MM.1S (cell line): ENCODE measurements at regions not wholly inside any gene's neighbourhood (a gene's known extent, or its start where the extent isn't known, plus 50 kb on each side); places are given as distances from the start of the nearest gene placed in this dataset.

Source experiments
- DNase-seq: peaks from one replicate; pipeline ENCODE4 v3.0.0-alpha.2; 2015
- H2AFZ ChIP-seq: fragments of 300-600 bp; sonication (generic); 2 replicates; pipeline ENCODE4 v1.6.0; 2016; ENCODE audit warnings: antibody characterized with exemption, low read length
- H3F3A ChIP-seq: fragments of 300-600 bp; sonication (generic); 2 replicates; pipeline ENCODE4 v1.6.1; 2016; ENCODE audit warnings: mild to moderate bottlenecking, antibody characterized with exemption, low read length, moderate library complexity, mixed read lengths; ENCODE audit not compliant: insufficient read depth
- H3K27ac ChIP-seq: fragments of 300-600 bp; sonication (generic); 2 replicates; pipeline ENCODE4 v1.5.1; 2016; ENCODE audit warnings: mild to moderate bottlenecking, low read length
- H3K27me3 ChIP-seq: fragments of 300-600 bp; sonication (generic); replicated peaks from 2 replicates; pipeline ENCODE4 v1.6.0; 2016; ENCODE audit warnings: low read length; ENCODE audit not compliant: insufficient read depth
- H3K36me3 ChIP-seq: fragments of 300-600 bp; sonication (generic); replicated peaks from 2 replicates; pipeline ENCODE4 v1.6.1; 2016; ENCODE audit warnings: mild to moderate bottlenecking, low read length, mixed read lengths; ENCODE audit not compliant: insufficient read depth
- H3K4me1 ChIP-seq: fragments of 300-600 bp; sonication (generic); 2 replicates; pipeline ENCODE4 v1.6.1; 2016; ENCODE audit warnings: low read length, mixed read lengths
- H3K4me2 ChIP-seq: fragments of 300-600 bp; sonication (generic); 2 replicates; pipeline ENCODE4 v1.6.0; 2016; ENCODE audit warnings: low read depth, low read length
- H3K4me3 ChIP-seq: fragments of 300-600 bp; sonication (generic); 2 replicates; pipeline ENCODE4 v1.5.1; 2016; ENCODE audit warnings: low read length, mixed read lengths
- H3K79me2 ChIP-seq: fragments of 300-600 bp; sonication (generic); 2 replicates; pipeline ENCODE4 v1.6.1; 2016; ENCODE audit warnings: mixed run types, low read length, mixed read lengths
- H3K9ac ChIP-seq: fragments of 300-600 bp; sonication (generic); 2 replicates; pipeline ENCODE4 v1.6.1; 2016; ENCODE audit warnings: low read length, mixed read lengths
- H3K9me2 ChIP-seq: fragments of 300-600 bp; sonication (generic); replicated peaks from 2 replicates; pipeline ENCODE4 v1.6.1; 2016; ENCODE audit warnings: mild to moderate bottlenecking, low read length, mixed read lengths; ENCODE audit not compliant: insufficient read depth
- H3K9me3 ChIP-seq: fragments of 300-600 bp; sonication (generic); replicated peaks from 2 replicates; pipeline ENCODE4 v1.6.1; 2016; ENCODE audit warnings: mild to moderate bottlenecking, low read length, mixed read lengths; ENCODE audit not compliant: insufficient read depth
- H4K20me1 ChIP-seq: fragments of 300-600 bp; sonication (generic); 2 replicates; pipeline ENCODE4 v1.6.1; 2016; ENCODE audit warnings: mild to moderate bottlenecking, low read length, moderate library complexity, mixed read lengths; ENCODE audit not compliant: insufficient read depth
- EZH2 ChIP-seq: fragments of 300-600 bp; sonication (generic); optimal IDR thresholded peaks from 2 replicates; pipeline ENCODE3; 2017; ENCODE audit warnings: low read depth, mild to moderate bottlenecking, antibody characterized with exemption, low read length, mixed read lengths
- EZH2phosphoT487 ChIP-seq: fragments of 300-600 bp; sonication (generic); IDR thresholded peaks from 2 replicates; pipeline ENCODE4 v1.6.1; 2018; ENCODE audit warnings: antibody characterized with exemption, low read length
- TF ChIP-seq, protein P1 (sequence below): fragments of 300-600 bp; sonication (generic); IDR thresholded peaks from 2 replicates; pipeline ENCODE4 v1.5.1; 2016; ENCODE audit warnings: antibody characterized with exemption, low read length, mixed read lengths

DNA sequence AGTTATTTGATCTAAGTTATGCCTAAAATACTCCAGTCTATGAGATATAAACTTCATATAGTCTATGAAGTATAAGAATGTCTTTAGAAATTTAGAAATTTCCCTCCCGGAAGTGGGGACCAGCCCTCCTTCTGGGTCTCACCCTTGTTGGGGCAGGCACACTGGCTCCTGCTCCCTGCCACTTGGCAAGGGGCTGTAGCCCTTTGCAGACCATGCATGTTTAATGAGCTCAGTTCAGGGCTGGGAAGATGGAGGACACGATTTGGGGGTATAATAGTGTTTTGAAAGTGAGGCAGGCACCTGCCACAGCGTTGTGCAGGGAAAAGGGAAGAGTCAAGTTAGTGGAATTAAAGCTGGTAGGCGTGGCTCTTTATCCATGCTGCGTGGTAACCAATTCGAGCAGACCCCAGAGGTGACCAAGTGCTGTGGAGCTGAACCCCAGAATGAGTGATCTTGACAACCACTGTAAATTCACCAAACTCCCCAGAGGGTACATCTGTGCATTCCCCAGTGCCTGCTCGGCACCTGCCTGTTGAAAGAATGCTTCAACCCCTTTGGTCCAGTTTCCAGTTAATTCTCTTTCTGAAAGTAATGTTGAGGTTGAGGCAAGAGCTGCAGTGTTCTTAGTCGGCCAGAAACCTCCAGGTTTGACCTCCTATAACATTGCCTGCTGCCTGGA is 79.6 kb downstream of the DOP1B start:
- Histone ChIP-seq H3K9me2 (no peaks in the 10 kb centered on the region), H3K27me3 (no peaks in the 10 kb centered on the region), H3K9ac (no peak overlapping the region), H3K27ac (no peak overlapping the region), H3K79me2 (no peaks in the 10 kb centered on the region), H3K36me3 (no peaks in the 10 kb centered on the region), H3K4me2 (no peak overlapping the region), H4K20me1 (no peaks in the 10 kb centered on the region), H3K9me3 (no peaks in the 10 kb centered on the region), H2AFZ (no peak overlapping the region), H3K4me1 (no peaks in the 10 kb centered on the region), H3K4me3 (no peak overlapping the region), H3F3A (no peaks in the 10 kb centered on the region)
- TF ChIP-seq, protein P1, sequence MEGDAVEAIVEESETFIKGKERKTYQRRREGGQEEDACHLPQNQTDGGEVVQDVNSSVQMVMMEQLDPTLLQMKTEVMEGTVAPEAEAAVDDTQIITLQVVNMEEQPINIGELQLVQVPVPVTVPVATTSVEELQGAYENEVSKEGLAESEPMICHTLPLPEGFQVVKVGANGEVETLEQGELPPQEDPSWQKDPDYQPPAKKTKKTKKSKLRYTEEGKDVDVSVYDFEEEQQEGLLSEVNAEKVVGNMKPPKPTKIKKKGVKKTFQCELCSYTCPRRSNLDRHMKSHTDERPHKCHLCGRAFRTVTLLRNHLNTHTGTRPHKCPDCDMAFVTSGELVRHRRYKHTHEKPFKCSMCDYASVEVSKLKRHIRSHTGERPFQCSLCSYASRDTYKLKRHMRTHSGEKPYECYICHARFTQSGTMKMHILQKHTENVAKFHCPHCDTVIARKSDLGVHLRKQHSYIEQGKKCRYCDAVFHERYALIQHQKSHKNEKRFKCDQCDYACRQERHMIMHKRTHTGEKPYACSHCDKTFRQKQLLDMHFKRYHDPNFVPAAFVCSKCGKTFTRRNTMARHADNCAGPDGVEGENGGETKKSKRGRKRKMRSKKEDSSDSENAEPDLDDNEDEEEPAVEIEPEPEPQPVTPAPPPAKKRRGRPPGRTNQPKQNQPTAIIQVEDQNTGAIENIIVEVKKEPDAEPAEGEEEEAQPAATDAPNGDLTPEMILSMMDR = no peak
- no peak for TF ChIP-seq EZH2
- TF ChIP-seq EZH2phosphoT487 = no peak
- DNase-seq = no peak

DNA sequence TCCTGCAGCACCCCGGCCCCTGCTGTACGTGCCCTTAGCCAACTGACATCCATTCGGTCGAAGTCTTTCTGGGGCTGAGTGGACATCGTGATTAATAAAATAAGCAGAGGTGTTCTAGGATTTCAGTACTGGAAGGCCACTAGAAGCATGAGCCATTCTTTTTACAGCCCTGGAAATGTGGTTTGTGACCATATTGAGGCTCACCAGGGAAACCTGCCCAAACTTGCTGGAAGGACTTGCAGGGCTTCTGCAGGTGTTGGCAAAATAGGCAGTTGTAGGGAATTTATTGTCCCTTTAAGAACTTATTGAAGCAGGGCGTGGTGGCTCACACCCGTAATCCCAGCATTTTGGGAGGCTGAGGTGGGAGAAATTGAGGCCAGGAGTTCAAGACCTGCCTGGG is 80.8 kb downstream of the DOP1B start:
- Histone ChIP-seq H4K20me1 (no peaks in the 10 kb centered on the region), H3K4me3 (no peak overlapping the region), H3K36me3 (no peaks in the 10 kb centered on the region), H3K4me2 (no peak overlapping the region), H2AFZ (no peak overlapping the region), H3K4me1 (no peaks in the 10 kb centered on the region), H3K9ac (no peak overlapping the region), H3K9me2 (no peaks in the 10 kb centered on the region), H3K27me3 (no peaks in the 10 kb centered on the region), H3K27ac (no peak overlapping the region), H3K9me3 (no peaks in the 10 kb centered on the region), H3F3A (0 out of 2 replicates have a peak, but pooled peaks cover 2% of the 10 kb centered on the region), H3K79me2 (no peaks in the 10 kb centered on the region)
- TF ChIP-seq, protein P1 = no peak
- no peak for TF ChIP-seq EZH2
- TF ChIP-seq EZH2phosphoT487 = no peak
- no peak for DNase-seq

DNA sequence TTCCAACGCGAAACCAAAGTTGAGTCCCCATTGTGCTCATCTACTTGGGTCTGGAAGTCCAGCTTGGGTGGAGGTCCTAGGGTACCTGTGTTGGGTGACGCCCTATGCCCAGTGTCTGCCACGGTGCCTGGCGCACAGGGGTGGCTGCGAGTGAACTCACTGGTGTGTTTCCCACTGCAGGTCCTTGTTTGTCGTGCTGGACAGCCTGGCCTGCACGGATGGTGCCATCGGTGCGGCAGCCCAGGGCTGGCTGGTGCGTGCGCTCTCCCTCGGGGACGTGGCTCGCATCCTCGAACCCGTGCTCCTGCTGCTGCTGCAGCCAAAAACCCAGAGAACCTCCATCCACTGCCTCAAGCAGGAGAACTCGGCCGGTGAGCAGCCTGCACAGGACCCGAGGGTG is 80.4 kb upstream of the MORC3 start:
- H3K9ac ChIP-seq = no peak overlapping the region
- H3K9me2 ChIP-seq = no peaks in the 10 kb centered on the region
- TF ChIP-seq, protein P1 = no peak
- no peak for TF ChIP-seq EZH2
- no peaks in the 10 kb centered on the region for H3K79me2 ChIP-seq
- H3K4me2 ChIP-seq = no peak overlapping the region
- DNase-seq = no peak
- no peaks in the 10 kb centered on the region for H3K4me1 ChIP-seq
- no peaks in the 10 kb centered on the region for H3K9me3 ChIP-seq
- H3F3A ChIP-seq = 0 out of 2 replicates have a peak, but pooled peaks cover 2% of the 10 kb centered on the region
- no peak overlapping the region for H2AFZ ChIP-seq
- no peak overlapping the region for H3K4me3 ChIP-seq
- H3K27ac ChIP-seq = no peak overlapping the region
- H4K20me1 ChIP-seq = no peaks in the 10 kb centered on the region
- H3K27me3 ChIP-seq = no peaks in the 10 kb centered on the region
- no peaks in the 10 kb centered on the region for H3K36me3 ChIP-seq
